GM18511 (cell line): ENCODE measurements at regions not wholly inside any gene's neighbourhood (a gene's known extent, or its start where the extent isn't known, plus 50 kb on each side); places are given as distances from the start of the nearest gene placed in this dataset.

ENCODE experiments used
- ATAC-seq: cut with Tn5 transposase; IDR thresholded peaks from one replicate; pipeline ENCODE4 v1.9.1; 2021; ENCODE audit warnings: mild to moderate bottlenecking, moderate library complexity; ENCODE audit not compliant: unreplicated experiment

DNA sequence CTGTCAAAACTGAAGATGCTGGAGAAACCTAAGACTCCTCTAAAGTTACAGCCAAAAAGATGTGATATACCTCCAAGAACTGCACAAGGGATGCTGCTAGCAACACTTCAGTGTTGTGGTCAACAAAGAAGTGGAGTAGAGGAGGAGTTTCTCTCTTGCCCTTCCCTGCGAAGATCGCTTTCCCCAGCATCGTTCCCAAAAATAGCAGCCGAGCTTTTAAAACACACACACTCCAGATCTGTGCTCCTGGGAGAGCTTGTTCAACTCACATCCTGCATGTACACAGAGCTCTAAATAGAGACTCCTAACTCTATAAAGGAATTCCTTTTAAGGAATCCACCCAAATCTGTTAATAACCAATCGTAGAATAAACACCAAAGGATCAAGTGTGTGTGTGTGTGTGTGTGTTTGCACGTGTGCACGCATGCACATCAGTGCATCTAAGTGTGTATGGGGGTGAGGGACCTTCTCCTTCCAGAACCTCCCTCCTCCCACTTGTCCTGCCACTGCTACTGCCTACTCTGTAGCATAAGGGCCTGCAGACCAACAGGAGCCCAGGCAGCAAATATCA is 58.5 kb downstream of the PSMG1 start:
- no peak for ATAC-seq

DNA sequence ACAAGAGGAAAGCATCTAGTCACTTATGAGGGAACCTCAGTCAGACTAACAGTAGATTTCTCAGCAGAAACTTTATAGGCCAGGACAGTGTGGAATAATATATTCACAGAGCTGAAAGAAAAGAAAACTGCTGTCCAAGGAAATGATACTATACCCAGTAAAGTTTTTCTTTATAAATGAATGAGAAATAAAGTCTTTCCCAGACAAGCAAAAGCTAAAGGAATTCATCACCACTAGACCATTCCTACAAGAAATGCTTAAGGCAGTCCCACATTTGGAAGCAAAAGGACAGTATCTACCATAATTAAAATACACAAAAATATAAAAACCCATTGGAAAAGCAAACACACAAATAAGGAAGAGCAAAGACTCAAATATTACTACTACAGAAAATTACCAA is 59.9 kb downstream of the PSMG1 start:
- no peak for ATAC-seq

DNA sequence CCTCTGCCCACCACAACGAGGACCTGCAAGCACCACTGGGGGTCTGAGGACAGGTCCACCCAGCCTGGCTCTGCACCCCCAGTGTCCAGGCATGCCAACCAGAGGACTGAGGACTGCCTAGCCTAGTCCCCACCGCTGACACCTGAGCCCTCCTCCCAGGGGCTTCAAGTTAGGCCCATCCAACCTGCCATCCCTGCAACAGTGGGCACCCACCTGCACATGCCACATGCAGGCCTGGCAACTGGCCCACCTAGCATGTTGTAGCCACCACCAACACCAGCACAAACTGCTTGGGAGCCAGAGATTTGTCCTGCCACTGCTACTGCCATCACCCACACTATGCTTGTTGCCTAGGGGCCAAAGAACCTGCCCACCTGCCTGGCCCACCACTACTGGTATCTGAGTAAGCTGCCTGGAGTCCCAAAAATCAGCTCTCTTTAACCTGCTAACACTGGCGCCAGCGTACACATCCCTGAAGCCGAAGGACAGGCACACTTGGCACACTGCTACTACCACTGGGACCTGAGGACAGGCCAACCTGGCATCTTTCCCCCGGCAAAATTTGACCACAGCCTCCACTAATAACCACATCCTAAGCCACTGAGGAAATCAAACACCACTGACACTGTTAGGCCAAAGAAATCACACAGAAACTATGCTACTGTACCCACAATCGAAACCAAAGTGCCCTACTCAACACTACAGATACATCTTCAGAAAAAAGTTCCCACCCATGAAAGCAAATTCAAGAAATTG is 61.5 kb downstream of the PSMG1 start:
- ATAC-seq = no peak

DNA sequence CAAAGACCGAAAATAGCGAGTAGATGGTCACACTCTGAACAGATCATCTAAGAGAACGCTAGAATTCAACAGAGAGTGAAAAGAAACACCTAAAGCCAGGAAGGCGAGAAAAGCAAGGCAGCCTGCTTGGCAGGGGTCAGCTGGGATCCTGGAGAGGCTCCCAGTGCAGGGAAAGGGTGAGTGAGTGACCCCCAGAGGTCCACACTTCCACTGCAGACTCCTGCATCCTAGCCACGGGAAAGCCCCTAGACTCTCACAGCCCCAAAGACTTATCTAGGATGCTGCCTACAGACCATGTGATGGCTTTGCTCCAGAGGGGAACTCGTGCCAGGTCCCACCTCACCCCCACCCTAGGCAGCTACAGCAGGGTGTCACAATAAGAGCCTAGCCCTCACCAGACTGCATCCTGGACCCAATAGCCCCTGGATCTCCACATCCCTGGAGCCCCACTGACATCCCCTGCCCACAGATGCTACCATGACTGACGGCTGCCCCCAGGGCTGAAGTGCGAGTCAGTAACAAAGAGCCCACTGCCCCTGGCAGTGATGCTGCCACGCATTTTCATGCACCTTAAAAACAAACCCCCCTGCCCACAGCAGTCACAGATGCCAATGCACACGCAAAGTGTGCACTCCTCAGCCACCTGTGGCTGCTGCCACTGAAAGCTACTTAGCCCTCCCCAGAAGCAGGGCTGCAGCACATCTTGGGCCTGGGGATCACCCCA is 62.2 kb downstream of the PSMG1 start:
- ATAC-seq = no peak

DNA sequence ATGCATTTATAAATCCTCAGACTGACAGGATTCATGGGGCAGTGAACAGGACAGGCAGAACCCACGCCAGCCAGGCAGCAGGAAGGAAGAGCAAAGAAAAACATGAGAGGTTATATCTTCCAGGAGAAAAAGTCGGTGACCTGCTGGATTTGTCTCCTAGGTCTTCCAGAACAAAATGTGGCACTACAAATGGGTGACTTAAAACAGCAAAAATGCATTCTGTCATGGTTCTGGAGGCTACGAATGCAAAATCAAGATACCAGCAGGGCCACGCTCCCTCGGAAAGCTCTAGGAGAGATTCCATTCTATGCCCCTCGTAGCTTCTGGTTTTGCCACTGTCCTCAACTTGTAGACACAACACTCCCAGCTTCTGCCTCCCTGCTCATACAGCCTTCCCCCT is 63.4 kb downstream of the PSMG1 start:
- no peak for ATAC-seq

DNA sequence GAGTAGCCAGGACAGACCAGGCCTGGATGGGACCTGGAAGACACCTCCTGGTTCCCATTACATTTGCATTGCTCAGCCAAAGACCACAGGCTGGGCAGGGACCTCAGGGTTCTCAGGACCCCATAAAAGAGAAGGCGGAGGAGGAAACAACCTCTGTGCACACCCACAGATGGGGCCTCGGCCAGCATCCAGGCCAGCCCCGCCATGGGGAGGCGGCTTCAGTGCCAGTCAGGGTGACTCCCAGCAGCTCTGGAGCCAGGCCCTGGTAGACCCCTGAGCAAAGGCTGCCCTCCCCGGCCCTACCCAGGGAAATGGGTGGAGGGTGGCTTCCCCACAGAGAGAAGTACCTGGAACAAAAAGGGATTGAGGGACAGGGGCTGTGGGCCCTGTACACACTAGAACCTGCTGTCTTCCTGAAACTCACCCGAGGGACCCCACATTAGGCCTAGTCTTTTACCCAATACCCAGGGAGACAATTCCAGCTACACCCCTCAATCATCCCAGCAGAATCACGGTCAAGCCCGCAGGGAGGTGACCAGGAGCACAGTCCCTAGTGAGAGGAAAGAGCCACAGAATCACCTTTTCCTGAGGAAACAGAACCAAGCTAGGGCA is 64.5 kb downstream of the PSMG1 start:
- ATAC-seq = no peak

DNA sequence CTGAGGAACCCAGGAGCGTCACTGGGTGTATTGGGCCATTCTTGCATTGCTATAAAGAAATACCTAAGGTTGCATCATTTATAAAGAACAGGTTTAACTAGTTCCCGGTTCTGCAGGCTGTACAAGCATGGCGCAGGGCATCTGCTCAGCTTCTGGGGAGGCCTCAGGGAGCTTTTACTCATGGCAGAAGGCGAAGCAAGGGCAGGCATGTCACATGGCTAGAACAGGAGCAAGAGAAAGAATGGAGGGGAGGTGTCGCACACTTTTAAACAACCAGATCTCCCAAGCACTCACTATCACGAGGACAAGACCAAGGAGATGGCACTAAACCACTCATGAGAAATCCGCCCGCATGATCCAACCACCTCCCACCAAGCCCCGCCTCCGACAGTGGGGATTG is 65.2 kb downstream of the PSMG1 start:
- ATAC-seq = no peak

DNA sequence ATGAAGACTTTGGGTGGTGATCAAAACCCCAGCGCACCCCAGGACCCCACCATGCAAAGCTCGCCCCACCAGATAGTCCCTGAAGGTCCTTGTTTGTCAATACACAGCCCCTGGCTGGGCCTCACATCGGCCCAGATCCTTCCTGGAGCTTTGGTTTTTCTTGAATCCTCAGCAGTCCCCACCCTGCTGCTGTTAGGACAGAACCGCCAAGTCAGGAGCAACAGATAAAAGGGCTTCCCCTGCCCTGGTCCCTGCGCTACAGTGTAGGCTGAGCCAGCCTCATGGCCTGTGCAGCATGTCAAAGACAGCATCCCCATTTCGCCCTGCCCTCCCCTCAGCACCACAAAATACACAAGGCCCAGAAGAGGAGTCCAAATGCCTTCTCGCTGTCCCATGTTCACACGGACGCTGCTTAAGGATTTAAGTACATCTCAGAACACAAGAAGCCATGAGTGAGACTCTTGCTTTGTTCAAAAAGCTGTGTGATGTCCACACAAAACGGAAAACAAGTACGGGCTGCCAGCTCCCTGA is 65.7 kb downstream of the PSMG1 start:
- ATAC-seq = no peak

DNA sequence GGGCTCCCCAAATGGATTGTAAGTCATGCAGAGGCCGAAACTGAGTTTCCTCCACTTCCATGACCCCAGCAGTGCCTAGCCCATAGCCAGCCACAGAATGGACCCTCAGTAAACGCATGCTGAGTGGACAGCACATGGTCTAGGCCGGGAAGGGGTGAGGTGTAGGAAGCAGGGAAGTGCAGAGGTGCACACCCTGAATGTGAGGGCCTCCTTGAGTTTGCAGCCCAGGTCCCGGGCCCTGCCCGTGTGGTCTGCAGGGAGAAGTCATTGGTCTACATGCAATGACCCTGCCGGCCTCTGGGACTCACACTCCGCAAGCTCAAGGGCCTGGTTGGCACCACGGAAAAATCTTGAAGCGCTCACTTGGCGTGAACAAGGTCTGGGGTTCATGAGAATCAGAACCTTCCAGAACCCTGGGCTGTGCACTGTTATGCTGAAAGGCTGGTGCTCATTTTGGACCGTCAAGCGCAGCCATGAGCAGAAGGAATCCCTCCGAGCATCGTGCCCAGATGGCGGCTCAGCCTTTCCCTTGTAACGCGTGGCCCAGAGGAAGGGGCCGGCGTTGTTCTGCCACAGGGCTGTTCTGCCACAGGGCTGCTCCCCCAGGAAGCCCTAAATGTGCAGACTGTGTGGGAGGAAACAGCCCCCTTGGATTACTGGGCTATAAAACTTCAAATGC is 66.4 kb downstream of the PSMG1 start:
- no peak for ATAC-seq

DNA sequence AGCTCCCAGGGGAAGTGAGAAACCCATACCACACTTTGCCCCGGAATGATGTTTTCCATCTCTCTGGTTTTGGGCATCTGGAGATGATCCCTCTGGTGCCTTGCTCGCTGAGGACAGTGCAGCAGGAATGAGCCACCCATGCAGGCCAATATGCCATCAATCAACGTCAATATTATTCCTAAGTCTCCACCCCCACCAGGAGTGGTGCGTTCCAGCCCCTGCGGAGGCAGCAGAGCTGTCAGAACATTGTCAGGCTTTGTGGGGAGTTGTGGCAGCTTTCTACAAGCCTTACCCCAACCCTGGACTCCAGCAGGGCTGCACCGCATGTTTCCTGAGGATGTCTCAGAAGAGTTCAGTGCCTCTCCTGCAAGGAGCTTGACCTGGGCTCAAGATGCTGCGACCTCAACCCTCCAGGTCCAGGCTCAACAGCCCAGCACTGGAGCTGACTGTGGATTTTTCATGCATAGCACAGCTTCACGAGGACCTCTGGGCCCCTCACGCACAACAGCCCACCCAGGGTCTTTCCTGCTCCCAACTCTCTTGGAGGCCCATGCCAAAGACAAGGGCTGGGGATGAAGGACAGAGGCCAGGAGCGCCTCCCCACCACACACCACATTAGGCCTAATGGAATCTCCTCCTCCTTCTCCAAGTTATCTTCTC is 67.5 kb downstream of the PSMG1 start:
- ATAC-seq = no peak

DNA sequence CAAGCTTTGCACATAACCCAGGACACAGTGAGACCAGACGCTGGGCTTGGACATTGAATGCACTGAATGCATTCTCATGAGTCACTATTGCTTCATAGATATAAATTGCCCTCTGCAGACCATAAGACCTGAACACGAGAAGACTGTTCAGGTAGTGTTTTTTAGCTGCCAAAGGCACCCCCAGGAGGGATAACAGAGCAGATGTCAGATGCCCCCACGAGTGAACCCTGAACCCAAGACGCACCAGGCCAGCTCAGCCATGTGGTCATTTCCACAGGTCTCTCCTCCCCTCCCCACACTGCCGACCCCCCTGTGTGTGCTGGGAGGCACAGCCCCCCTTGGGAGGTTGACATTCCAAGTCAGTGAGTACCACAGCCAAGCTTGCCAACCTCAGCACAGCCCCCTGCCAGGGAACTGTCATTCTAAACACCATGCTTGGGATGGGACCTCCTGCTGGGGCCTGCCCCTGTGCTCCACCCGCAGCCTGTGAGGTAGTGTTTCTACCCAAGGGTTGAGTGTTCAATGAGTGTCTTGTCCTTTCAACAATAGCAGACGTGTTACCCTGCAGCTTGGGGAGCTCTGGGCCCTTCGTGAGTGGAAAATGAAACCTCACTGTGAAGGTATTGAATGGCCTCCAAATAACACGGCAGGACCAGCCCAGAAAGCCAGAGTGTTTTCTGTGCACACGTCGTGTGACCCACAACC is 68.2 kb downstream of the PSMG1 start:
- ATAC-seq = no peak

DNA sequence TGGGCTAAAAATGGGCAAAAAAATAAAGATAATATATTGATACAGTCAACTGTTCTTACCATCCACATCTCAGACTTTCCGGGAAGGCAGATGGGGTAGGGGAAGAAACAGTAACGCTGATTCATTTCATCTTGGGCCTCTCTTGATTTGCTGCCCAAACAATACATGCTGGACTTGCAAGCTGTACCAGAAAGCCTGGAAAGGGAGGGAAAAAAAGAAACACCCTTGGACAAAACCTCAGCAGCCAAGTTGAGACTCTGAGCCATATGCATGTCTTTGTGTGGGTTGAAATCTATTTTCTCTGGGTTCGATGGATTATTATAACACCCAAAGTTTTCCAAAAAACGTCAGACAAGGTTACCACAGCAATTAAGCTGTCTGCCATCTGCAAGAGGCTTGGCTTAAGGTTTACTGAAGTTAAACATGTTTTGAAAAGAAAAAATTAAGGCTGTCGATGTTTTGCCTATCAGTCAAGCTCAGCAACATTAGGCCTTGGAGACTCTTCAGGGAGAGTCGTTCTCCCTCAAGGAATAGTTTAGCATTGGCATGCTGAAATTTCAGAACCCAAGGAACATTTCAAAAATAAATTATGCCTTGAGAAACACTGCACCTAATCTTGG is 71.2 kb downstream of the PSMG1 start:
- ATAC-seq = no peak

DNA sequence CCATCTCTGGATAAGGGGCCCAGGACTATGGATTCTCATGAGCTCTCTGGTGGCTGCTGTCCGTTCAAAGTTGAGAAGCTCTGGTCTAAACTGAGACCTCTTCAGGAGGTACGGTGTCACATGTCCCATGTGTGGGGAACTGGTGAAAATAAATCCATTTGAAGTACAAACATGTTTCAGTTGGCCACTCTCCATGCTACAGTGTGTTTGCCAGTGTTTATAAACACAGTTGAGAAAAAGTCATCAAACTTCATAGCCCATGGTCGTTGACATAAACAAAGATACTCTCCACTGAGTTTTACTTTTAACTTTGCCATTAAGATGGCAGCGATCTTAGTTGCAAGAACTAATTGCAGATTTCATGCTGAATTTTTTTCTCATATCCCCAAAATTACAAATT is 72.8 kb downstream of the PSMG1 start:
- ATAC-seq = no peak

DNA sequence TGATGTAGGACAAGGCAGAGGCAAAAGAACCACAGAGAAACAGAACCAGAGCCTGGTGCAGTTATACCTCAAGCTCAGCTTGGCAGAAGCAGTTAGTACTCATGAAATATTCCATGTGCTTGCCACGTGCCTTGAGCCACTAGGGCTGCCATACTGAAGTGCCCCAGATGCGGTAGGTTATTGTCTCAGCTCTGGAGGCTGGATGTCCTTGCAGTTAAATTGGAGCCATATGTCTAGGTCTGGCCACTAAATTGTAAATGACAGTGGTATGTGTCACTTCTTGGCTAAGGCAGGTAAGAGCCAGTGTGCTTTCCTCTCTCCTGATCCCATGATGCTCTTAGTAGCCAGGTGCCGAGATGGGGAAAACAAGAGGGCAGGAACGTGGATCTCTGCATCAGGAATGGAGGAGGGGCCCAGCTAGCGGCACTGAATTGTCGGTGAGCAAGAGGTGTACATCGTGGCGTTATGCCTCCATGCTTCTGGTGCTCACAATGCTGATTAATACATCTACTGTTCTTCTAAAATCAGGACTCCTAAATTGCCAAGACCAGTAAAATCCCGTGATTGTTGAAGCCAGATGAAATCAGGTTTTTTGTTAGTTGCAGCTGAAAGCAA is 73.5 kb downstream of the PSMG1 start:
- no peak for ATAC-seq

DNA sequence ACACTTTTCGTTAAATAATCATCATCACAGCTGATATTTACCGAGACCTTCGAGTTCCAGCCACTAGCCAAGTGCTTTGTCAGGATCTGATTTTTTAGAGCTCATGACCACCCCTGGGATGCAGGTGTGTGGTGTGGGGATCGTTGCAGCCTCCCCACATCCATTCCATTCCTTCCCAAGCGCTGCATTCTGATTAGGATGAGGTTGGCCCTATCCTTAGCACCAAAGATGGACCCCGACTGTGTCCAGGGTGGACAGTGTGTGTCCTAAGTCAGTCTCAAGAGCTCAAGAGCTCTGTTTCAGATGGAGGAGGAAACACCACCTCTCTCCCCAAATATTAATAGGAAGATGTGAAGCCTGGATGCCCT is 74.1 kb downstream of the PSMG1 start:
- ATAC-seq = no peak

DNA sequence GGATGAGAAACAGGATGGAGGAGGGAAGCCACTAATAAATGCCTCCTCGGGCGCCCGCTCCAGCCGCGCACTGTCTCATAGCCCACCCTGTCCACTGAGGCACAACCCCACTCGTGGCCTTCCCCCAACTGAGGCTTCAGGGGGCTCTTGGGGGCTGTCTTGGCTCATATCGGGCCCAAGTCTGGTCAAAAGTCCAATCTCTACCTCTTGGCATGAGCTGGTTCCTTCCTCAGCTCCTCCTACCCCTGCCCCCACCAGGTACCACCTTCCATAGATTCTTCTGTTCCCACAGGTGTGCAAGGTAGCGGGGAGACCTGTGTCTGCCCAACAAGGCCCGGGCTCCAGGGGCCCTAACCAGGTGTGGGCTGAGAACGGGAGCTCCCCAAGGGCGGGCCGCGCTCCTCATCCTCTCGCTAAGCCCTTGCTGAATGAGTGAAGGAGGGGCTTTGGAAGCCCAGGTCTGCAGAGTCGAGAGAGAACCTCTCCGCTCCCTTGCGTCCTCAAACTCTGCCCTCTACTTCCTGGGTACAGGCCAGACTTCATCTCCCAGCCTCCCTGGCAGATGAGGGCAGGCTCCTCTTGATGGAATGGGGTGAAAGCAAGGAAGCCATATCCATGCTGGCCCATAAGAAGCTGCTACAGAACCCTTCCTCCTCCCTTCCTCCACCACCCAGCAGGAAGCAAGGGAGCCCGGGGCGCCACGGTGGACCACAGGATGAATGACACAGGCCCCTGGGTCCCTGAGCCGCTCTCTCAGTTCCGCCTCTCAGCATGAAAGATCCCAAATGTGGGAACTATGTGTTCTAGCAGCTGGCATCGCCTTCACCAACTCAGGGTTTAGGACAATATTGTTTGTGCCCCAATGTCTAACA is 74.7 kb downstream of the PSMG1 start:
- no peak for ATAC-seq

DNA sequence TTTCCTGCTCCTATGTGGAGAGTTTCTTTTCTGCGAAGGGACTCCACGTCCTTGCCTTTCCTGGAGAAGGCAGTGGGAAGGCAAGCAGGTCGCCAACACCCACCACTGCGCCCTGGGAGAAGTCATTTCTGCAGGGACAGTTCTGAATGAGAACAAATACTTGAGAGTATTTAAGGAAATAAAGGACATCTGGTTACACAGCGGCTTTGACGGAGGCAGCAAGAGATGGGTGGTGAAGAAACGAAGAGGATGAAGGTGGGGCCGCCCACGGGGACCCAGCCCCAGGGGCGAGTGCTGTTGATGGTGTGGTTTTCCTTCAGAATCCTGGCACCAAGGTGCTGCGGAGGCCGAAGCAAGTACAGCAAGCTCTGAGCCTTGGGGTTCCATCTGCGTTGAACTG is 75.5 kb downstream of the PSMG1 start:
- ATAC-seq = no peak

DNA sequence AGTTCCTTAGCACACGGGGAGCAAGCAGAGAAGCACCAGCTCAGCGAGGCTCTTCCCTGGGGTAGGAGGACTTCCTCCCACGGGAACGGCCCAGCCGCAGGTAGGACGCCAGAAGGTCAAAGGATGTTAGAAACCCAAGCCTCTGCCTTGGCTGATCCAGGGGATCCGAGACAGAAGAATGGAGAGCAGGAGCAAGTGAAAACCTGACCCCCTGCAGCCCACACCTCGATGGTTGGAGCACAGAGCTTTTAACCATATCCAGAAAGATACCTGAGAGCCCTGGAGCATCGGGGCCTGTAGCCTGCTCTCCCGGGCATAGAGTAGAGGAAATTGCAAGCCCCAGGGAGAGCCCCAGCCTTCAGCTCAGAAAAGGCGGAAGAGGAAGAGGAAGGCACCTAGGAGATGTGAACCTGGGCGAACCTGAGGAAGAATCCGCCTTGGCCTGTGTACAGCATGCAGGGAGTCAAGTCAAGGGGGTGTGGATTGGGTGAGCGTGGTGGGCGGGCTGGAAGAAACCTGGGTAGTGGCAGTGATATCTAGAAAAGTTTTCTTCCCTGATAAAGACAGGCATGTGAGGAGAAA is 76.3 kb downstream of the PSMG1 start:
- no peak for ATAC-seq
